WTC11 (cell line): ENCODE measurements at regions not wholly inside any gene's neighbourhood (a gene's known extent, or its start where the extent isn't known, plus 50 kb on each side); places are given as distances from the start of the nearest gene placed in this dataset.

Experiments
- CTCF ChIP-seq: fragments of 200-600 bp; IDR thresholded peaks from 2 replicates; pipeline ENCODE4 v1.8.0; 2022; ENCODE audit warnings: antibody characterized with exemption
- FOXP1 ChIP-seq: sonication (generic); formaldehyde crosslinking; IDR thresholded peaks from 2 replicates; pipeline ENCODE4 v1.8.0; 2022; ENCODE audit warnings: missing genetic modification reagents, mild to moderate bottlenecking, moderate library complexity, borderline replicate concordance
- GTF2I ChIP-seq: fragments of 250-450 bp; sonication (Bioruptor Pico); conservative IDR thresholded peaks from 2 replicates; pipeline ENCODE4 v1.4.0; 2021; ENCODE audit warnings: mild to moderate bottlenecking
- MAX ChIP-seq: sonication (generic); formaldehyde crosslinking; IDR thresholded peaks from 2 replicates; pipeline ENCODE4 v1.8.0; 2022; ENCODE audit warnings: mild to moderate bottlenecking, missing genetic modification reagents
- SOX15 ChIP-seq: fragments of 250-450 bp; sonication (Bioruptor Pico); IDR thresholded peaks from 2 replicates; pipeline ENCODE4 v1.9.0; 2021; ENCODE audit warnings: mild to moderate bottlenecking
- ZBTB43 ChIP-seq: sonication (generic); formaldehyde crosslinking; IDR thresholded peaks from 2 replicates; pipeline ENCODE4 v1.8.1; 2023; ENCODE audit warnings: mild to moderate bottlenecking, missing genetic modification reagents
- ZNF121 ChIP-seq: sonication (generic); formaldehyde crosslinking; IDR thresholded peaks from 2 replicates; pipeline ENCODE4 v1.8.0; 2023; ENCODE audit warnings: missing genetic modification reagents

GRCh38 chr3:83821506-83821905, 1137.3 kb upstream of the CADM2 start:
- TF ChIP-seq CTCF (no peak), FOXP1 (CRISPR knock-in tag) (no peak), SOX15 (CRISPR knock-in tag) (no peak), MAX (no peak), ZNF121 (no peak), GTF2I (CRISPR knock-in tag) (no peak), ZBTB43 (CRISPR knock-in tag) (no peak)
